NCI-H69 (cell line): ENCODE measurements at regions not wholly inside any gene's neighbourhood (a gene's known extent, or its start where the extent isn't known, plus 50 kb on each side); places are given as distances from the start of the nearest gene placed in this dataset.

Source experiments
- DNase-seq: peaks from one replicate; lab custom pipeline; 2025; lab: John Stamatoyannopoulos, UW

DNA sequence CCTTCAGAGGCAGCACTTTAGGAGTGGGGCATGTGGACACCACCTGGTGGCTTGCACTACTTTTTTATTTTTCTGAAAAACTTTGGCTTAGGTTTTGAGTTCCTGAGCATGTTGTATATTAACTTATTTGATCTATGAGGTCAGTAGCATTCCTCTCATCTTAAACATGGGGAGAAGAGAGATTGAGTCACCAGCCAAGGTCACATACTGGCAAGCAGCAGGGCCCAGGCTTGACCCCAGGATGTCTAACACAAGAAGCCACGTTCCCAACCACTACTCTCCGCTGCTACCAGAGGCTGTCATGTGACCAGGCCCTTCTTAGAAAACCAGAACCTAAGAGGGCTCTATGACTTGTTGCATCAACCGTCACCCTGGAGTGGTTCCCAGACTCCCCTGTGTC lies 210.3 kb upstream of the GPR26 start:
- DNase-seq, result no peak

- DNase-seq, result no peak
These were observed 207.2 kb upstream of the GPR26 start for GRCh38 chr10:123458933-123459332.

GRCh38 chr10:123459371-123460091 lies 206.6 kb upstream of the GPR26 start:
- peak; percentile 49 for DNase-seq

GRCh38 chr10:123462246-123462645 lies 203.9 kb upstream of the GPR26 start:
- no peak for DNase-seq

GRCh38 chr10:123462756-123463155 lies 203.4 kb upstream of the GPR26 start:
- no peak for DNase-seq

DNA sequence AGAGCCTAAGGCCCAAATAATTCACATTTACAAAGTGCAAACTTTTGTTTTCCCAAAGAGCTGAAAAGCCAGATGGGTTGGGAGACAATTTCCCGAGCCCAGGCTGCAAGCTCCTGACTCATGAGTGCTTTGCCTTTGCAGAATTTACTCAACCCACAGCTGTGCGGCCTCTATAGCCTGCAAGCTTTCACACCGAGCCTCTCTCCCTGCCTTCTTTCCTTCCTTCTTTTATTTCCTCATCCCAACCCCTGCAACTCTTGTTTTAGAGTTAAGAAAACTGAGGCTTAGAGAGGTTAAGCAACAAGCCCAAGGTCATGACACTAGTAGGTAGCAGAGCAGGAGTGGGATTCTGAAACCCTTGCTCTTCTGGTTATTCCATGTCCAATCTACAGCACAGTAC lies 203.0 kb upstream of the GPR26 start:
- no peak for DNase-seq

DNA sequence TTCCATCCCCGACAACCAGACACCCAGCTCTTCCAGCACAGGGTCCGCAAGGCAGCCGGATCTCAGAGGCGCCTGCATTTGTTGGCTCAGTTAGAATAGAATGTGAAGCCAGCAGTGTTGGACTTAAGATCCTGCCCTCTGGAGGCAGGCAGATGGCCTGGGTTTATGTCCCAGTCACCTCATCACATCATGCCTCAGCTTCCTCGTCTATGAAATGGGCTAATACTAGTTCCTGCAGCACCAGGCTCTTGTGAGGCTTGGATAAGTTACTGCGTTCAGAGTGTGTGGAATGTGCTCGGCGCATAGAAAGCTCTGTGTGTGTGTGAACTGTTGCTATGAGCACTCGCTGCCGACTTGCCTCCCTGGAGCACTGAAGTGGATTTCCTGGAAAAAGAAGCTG lies 202.5 kb upstream of the GPR26 start:
- no peak for DNase-seq

GRCh38 chr10:123464430-123465323 lies 201.5 kb upstream of the GPR26 start:
- no peak for DNase-seq

- peak; percentile 42 for DNase-seq
These were observed 195.7 kb upstream of the GPR26 start for GRCh38 chr10:123470336-123470921.

DNA sequence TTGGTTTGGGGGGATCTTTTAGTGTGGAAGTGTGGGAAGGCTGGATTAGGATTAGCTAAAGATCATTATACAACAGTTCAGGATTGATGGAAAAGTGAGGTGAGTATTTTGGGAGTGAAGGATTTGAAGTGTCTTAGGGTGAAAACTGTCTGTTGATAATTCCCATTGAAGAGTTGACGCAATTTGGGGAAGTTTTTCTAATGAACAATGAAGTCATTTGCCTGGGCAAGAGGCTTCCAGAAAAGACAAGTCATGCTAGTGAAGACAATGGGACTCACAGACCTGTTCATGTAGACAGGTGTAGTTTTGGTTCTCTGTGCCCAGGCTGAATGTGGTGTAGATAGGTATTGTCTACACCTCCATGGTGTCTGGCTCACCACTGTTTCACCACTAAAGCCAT lies 194.3 kb upstream of the GPR26 start:
- no peak for DNase-seq

- no peak for DNase-seq
These were observed 193.5 kb upstream of the GPR26 start for GRCh38 chr10:123472606-123473005.

DNA sequence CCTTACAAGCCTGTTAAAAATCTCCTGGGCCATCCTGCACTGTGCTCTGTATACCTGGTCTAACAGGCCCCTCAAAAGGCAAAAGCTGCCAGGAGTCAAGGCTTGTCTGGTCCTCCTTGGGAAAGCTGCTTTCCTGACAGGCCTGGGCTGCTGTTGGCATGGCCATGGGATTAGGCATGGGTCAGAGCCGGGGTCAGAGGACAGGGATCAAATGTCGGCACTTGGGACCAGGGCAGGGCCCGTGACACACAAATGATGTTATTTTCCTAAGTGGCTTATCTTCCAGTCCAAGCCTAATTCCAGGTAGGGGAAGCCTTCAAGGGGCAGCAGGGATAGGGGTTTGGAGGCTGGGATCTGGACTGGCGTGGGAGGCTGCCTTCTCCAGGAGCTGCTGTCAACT lies 191.5 kb upstream of the GPR26 start:
- DNase-seq, result no peak

DNA sequence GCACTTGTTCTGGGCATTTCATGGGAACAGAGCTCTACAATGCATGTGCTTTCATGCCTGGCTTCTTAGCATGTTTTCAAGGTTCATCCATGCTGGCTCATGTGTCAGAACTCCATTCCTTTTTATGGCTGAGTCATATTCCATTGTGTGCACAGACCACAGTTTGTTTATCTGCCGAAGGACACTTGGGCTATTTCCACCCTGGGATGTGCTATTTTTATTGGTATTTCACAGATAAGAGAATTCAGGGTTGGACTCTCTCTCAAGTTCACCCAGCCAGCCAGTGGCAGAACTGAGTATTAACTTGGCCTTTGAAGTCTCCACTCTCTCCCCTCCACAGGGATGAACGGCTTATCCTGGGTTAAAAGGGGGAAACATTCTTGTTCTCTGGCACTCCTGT lies 190.7 kb upstream of the GPR26 start:
- no peak for DNase-seq

DNA sequence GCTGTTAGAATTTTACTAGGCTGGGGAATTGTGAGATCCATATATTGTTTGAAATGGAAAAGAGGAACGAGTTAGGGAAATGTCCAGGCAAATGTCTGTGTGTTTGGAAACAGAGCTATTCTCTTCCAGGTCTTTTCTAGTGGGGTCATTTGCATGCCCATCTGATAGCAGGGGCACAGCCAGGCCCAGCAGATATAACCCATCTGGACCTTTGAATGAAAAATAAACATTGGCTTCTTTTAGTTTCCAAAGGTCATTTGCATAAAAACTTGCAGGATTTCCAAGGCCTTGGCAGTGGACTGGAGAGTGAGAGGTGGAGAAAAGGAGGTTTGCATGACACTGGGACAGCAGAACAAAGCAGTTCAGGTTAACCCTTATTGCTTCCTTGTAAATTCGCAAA lies 188.0 kb upstream of the GPR26 start:
- DNase-seq, result no peak

- DNase-seq, result no peak
These were observed 186.5 kb upstream of the GPR26 start for GRCh38 chr10:123479640-123480039.

GRCh38 chr10:123480344-123480743 lies 185.8 kb upstream of the GPR26 start:
- DNase-seq, result no peak

- no peak for DNase-seq
These were observed 185.3 kb upstream of the GPR26 start for GRCh38 chr10:123480845-123481244.

GRCh38 chr10:123484722-123485121 lies 181.4 kb upstream of the GPR26 start:
- no peak for DNase-seq

- peak; percentile 31 for DNase-seq
These were observed 180.7 kb upstream of the GPR26 start for GRCh38 chr10:123485341-123485960.

DNA sequence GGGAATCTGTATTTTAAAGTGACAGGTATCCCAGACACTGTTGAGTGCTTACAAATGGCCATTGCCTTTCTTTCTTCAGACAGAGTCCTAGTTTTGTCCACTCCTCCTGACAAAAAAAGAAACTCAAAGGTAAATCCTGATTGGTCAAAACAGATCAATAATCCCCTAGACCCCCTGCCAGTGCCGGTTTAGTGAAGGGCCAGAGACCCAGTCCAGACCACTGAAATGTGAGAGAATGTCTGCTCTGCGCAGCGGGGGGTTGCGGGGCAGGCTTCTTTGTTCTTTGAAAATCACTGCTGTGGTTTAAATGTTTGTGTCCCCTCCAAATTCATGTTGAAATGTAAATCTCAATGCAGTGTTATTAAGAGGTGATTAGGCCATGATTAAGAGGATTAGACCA lies 177.7 kb upstream of the GPR26 start:
- no peak for DNase-seq

DNA sequence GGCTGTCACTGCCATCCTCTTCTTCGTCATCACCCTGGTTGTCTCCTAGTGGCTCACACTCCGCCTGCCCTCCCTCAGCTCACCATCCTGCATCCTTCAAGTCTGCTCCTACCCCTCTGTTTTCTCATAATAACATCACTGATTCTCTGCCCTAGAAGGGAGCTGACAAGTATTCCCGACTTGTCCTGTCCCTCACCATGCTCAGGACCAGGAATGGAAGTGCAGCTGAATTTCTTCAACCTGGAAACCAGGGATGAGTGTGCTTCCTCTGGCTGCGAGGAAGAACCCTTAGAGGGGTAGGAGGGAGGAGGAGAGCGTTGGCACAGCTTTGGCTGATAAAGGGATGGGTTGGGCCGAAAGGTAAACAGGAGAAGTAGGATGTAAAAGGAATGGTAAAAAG lies 174.8 kb upstream of the GPR26 start:
- no peak for DNase-seq

DNA sequence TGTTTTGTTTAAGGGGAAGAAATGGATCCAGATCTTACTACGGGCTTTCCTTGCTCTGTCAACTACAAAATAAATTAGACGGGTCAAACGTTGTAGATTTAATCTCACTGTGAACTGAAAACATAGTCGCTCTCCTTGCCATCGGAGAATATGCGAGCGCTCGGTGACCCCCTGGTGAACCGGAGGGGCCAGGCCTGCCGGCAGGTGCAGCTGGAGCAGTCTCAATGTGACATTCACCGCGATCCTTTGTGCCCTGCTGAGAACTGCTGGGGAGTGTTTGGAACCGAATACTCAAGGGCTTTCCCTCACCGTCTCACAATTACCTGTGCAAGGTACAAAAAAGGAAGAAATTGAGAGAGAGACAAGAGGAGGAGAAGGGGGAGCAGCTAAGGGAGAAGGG lies 174.1 kb upstream of the GPR26 start:
- DNase-seq, result no peak
